HepG2 (cell line): ENCODE measurements at regions not wholly inside any gene's neighbourhood (a gene's known extent, or its start where the extent isn't known, plus 50 kb on each side); places are given as distances from the start of the nearest gene placed in this dataset.

ENCODE experiments used
- ATAC-seq: fragments of 200-7000 bp; cut with Tn5 transposase; 3 replicates; pipeline ENCODE4 v1.9.1; 2020; ENCODE audit warnings: mild to moderate bottlenecking, moderate library complexity
- BruUV-seq: library from RNA; stranded (reverse); fragments of 400-500 nt; replicated peaks from 2 replicates; lab custom pipeline; 2021; lab: Mats Ljungman, UMichigan
- CTCF ChIA-PET: fragments of 300-600 bp; formaldehyde crosslinking; extraction: SDS; loops from one replicate; lab custom pipeline; 2021; ENCODE audit warnings: low total read pairs, inconsistent platforms, low intra/inter-chr PET ratio; lab: Yijun Ruan, JAX
- POLR2A ChIA-PET: fragments of 350-600 bp; sonication (Branson Sonifier 250); formaldehyde crosslinking; loops from one replicate; lab custom pipeline; 2020; ENCODE audit warnings: antibody characterized with exemption, inconsistent platforms; lab: Yijun Ruan, JAX
- DNase-seq: peaks from one replicate; pipeline ENCODE4 v3.0.0-alpha.2; 2015; ENCODE audit warnings: low spot score
- FAIRE-seq: peaks from 3 replicates; lab custom pipeline; 2011; peaks lifted over from hg19 to GRCh38; lab: Jason Lieb, UNC
- H2AFZ ChIP-seq: one replicate; pipeline ENCODE4 v1.6.1; 2011; ENCODE audit warnings: low read length, inconsistent platforms
- H3K27ac ChIP-seq: fragments of 300-600 bp; 3 replicates; pipeline ENCODE4 v1.8.0; 2011; ENCODE audit warnings: mixed run types, mild to moderate bottlenecking, mixed read lengths, low read length, inconsistent platforms; ENCODE audit not compliant: insufficient read depth; ENCODE audit errors: extremely low read length
- H3K27me3 ChIP-seq, 2 experiments: fragments of 200-600 bp in 1 of 2; 2 replicates in 1 of 2; 3 replicates in 1 of 2; pipeline versions ENCODE4 v1.6.0 to v1.8.0; 2011; ENCODE audit warnings: low read length in 2 of 2, mild to moderate bottlenecking in 2 of 2, moderate library complexity in 2 of 2, inconsistent platforms in 1 of 2; ENCODE audit not compliant: insufficient read depth in 2 of 2, control insufficient read depth in 1 of 2
- H3K36me3 ChIP-seq, 2 experiments: fragments of 200-600 bp in 1 of 2; replicated peaks in 1 of 2; 2 replicates in 1 of 2; 3 replicates in 1 of 2; pipeline versions ENCODE4 v1.5.1 to v1.8.0; 2011; ENCODE audit warnings: low read length in 2 of 2, inconsistent platforms in 1 of 2; ENCODE audit not compliant: insufficient read depth in 2 of 2, control insufficient read depth in 1 of 2
- H3K4me1 ChIP-seq: 2 replicates; pipeline ENCODE4 v1.5.1; 2012; ENCODE audit warnings: low read length, inconsistent platforms; ENCODE audit not compliant: insufficient read depth
- H3K4me2 ChIP-seq: 2 replicates; pipeline ENCODE4 v1.6.0; 2011; ENCODE audit warnings: low read depth, low read length, inconsistent platforms
- H3K4me3 ChIP-seq, 3 experiments: fragments of 200-600 bp in 1 of 3; sonication (generic), shearing (Covaris generic) in 1 of 3; replicated peaks in 1 of 3; 2 replicates each; pipeline ENCODE4 v1.5.1; 2011 to 2016; ENCODE audit warnings: low read length in 3 of 3, inconsistent platforms in 2 of 3, low read depth in 2 of 3, mild to moderate bottlenecking in 2 of 3, control low read depth in 1 of 3, mixed read lengths in 1 of 3; ENCODE audit not compliant: insufficient read depth in 1 of 3
- H3K79me2 ChIP-seq: one replicate; pipeline ENCODE4 v1.6.1; 2011; ENCODE audit warnings: low read length, inconsistent platforms; ENCODE audit not compliant: insufficient read depth
- H3K9ac ChIP-seq: 2 replicates; pipeline ENCODE4 v1.6.0; 2011; ENCODE audit warnings: mild to moderate bottlenecking, low read depth, low read length, inconsistent platforms; ENCODE audit not compliant: insufficient read depth
- H3K9me3 ChIP-seq: 2 replicates; pipeline ENCODE4 v1.5.1; 2012; ENCODE audit warnings: mild to moderate bottlenecking, low read length
- H4K20me1 ChIP-seq: 2 replicates; pipeline ENCODE4 v1.6.0; 2011; ENCODE audit warnings: inconsistent platforms, mild to moderate bottlenecking, low read length, moderate library complexity; ENCODE audit not compliant: insufficient read depth
- ATF7-NPFF ChIP-seq: sonication (generic); formaldehyde crosslinking; IDR thresholded peaks from 2 replicates; pipeline ENCODE4 v1.8.1; 2023; ENCODE audit warnings: mild to moderate bottlenecking, low read depth, missing genetic modification reagents, moderate library complexity
- CCAR2 ChIP-seq: fragments of 200-400 bp; formaldehyde crosslinking; optimal IDR thresholded peaks from 2 replicates; pipeline ENCODE3; 2018; ENCODE audit warnings: low read depth, mild to moderate bottlenecking, low read length, moderate library complexity
- CENPT ChIP-seq: sonication (generic); formaldehyde crosslinking; IDR thresholded peaks from 2 replicates; pipeline ENCODE4 v1.8.0; 2022; ENCODE audit warnings: low read depth, mild to moderate bottlenecking, moderate library complexity, missing genetic modification reagents
- FOXO1 ChIP-seq: sonication (generic); formaldehyde crosslinking; IDR thresholded peaks from 2 replicates; pipeline ENCODE4 v1.4.0; 2020; ENCODE audit warnings: missing genetic modification reagents
- HMG20B ChIP-seq: conservative IDR thresholded peaks from 2 replicates; pipeline ENCODE4 v1.6.1; 2016; ENCODE audit warnings: missing genetic modification reagents, missing compliant biosample characterization
- MIER2 ChIP-seq: IDR thresholded peaks from 2 replicates; pipeline ENCODE4 v1.6.1; 2016; ENCODE audit warnings: missing biosample characterization, missing genetic modification reagents
- PCBP1 ChIP-seq: fragments of 200-400 bp; formaldehyde crosslinking; IDR thresholded peaks from 2 replicates; pipeline ENCODE4 v1.6.1; 2017; ENCODE audit warnings: mild to moderate bottlenecking, low read depth, low read length, borderline replicate concordance
- TARDBP ChIP-seq: sonication (generic); formaldehyde crosslinking; IDR thresholded peaks from 2 replicates; pipeline ENCODE4 v1.8.0; 2022; ENCODE audit warnings: mild to moderate bottlenecking, missing genetic modification reagents
- YEATS2 ChIP-seq: sonication (generic); formaldehyde crosslinking; IDR thresholded peaks from 2 replicates; pipeline ENCODE4 v1.4.0; 2020; ENCODE audit warnings: missing genetic modification reagents, borderline replicate concordance
- YEATS4 ChIP-seq: sonication (generic); formaldehyde crosslinking; IDR thresholded peaks from 2 replicates; pipeline ENCODE4 v1.4.0; 2020; ENCODE audit warnings: missing genetic modification reagents, borderline replicate concordance
- ZNF577 ChIP-seq: sonication (generic); formaldehyde crosslinking; IDR thresholded peaks from 2 replicates; pipeline ENCODE4 v1.4.0; 2020; ENCODE audit warnings: mild to moderate bottlenecking, low read depth, missing genetic modification reagents, borderline replicate concordance
- ZNF749 ChIP-seq: sonication (generic); formaldehyde crosslinking; IDR thresholded peaks from 2 replicates; pipeline ENCODE4 v1.8.0; 2022; ENCODE audit warnings: mild to moderate bottlenecking, missing genetic modification reagents, moderate library complexity, borderline replicate concordance
- WGBS: methylation state at CpG from one replicate; pipeline ENCODE4 v1.1.6; 2017; ENCODE audit warnings: low lambda C conversion rate; 5-methylcytosine and 5-hydroxymethylcytosine counted together
- in situ Hi-C: cut with HindIII; loops from 2 replicates; pipeline ENCODE4 v1.10.0; 2017; ENCODE audit warnings: low pct_unique_long_range_greater_than_20kb; ENCODE audit not compliant: extremely low pct_ligation_motif_present
- intact Hi-C: fragments of 100-400 bp; cut with micrococcal nuclease; formaldehyde crosslinking; loops from one replicate; pipeline ENCODE4 v1.10.0; 2022; ENCODE audit not compliant: unreplicated experiment
- TF ChIP-seq, protein P1 (sequence below): sonication (generic); formaldehyde crosslinking; IDR thresholded peaks from 2 replicates; pipeline ENCODE4 v1.4.0; 2020; ENCODE audit warnings: low read depth, mild to moderate bottlenecking, missing genetic modification reagents

GRCh38 chr19:34018546-34018945 is 153.8 kb upstream of the LSM14A start (continued):
- no peak for TF ChIP-seq PCBP1
- TF ChIP-seq, all 625 proteins: peak for 0

GRCh38 chr19:34023381-34023780 is 148.9 kb upstream of the LSM14A start:
- Histone ChIP-seq H3K9ac (no peak overlapping the region), H3K4me1 (no peaks in the 10 kb centered on the region), H3K9me3 (peaks cover 20% of the 10 kb centered on the region), H3K27ac (no peak overlapping the region), H4K20me1 (no peaks in the 10 kb centered on the region), H2AFZ (no peak overlapping the region), H3K4me2 (no peak overlapping the region), H3K36me3 (no peaks in the 10 kb centered on the region), H3K79me2 (no peaks in the 10 kb centered on the region), H3K27me3 (peaks cover 0 to 12% of the 10 kb centered on the region in 2 experiments; a peak in 2 of 5 replicates), H3K4me3 (no peak overlapping the region)
- ChIA-PET POLR2A (no interaction called here), CTCF (no interaction called here)
- FAIRE-seq (no peak), ATAC-seq (no peak), DNase-seq (no peak)
- TF ChIP-seq FOXO1 (no peak), ZNF577 (CRISPR knock-in tag) (no peak), YEATS4 (CRISPR knock-in tag) (no peak), MIER2 (CRISPR knock-in tag) (no peak), CCAR2 (no peak)
- TF ChIP-seq, protein P1, sequence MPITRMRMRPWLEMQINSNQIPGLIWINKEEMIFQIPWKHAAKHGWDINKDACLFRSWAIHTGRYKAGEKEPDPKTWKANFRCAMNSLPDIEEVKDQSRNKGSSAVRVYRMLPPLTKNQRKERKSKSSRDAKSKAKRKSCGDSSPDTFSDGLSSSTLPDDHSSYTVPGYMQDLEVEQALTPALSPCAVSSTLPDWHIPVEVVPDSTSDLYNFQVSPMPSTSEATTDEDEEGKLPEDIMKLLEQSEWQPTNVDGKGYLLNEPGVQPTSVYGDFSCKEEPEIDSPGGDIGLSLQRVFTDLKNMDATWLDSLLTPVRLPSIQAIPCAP (CRISPR knock-in tag), result no peak
- 3% methylated on average over 5 of the region's 5 CpGs for WGBS
- in situ Hi-C loops, result no loop called here
- intact Hi-C loops, result no loop called here
- no TSS peak for BruUV-seq

DNA sequence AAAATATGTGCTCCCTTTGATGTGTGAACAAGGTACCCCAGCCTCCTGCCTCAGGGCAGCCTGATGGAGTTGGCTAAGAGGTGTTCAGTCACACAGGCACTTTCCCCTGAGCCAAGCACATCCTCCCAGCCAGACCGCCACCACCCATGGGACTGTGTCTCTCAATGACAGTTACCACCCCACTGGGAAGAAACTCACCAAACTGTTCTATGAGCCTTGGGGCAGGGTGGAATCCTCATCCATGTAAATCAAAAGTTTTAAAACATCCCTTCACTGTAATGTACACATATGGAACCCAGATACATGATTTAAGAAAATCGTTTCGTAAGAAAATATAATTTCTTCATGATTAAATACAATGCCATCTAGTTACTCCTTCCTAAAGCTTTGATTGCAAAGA is 138.4 kb upstream of the LSM14A start:
- H3K4me1 ChIP-seq, result no peaks in the 10 kb centered on the region
- no peak overlapping the region for H2AFZ ChIP-seq
- DNase-seq (no peak), ATAC-seq (no peak), FAIRE-seq (no peak)
- intact Hi-C loops (no loop called here), in situ Hi-C loops (no loop called here)
- BruUV-seq, result no TSS peak
- no peaks in the 10 kb centered on the region for H3K79me2 ChIP-seq
- ChIA-PET POLR2A (no interaction called here), CTCF (no interaction called here)
- H3K9ac ChIP-seq, result no peak overlapping the region
- H3K4me3 ChIP-seq, result no peak overlapping the region
- H3K27ac ChIP-seq, result no peak overlapping the region
- no peaks in the 10 kb centered on the region for H3K9me3 ChIP-seq
- 24% methylated on average over 2 of the region's 3 CpGs for WGBS
- no peaks in the 10 kb centered on the region for H3K36me3 ChIP-seq
- H4K20me1 ChIP-seq, result no peaks in the 10 kb centered on the region
- H3K27me3 ChIP-seq, result peaks cover 0 to 1% of the 10 kb centered on the region in 2 experiments; a peak in 2 of 5 replicates
- H3K4me2 ChIP-seq, result no peak overlapping the region
- TF ChIP-seq ZNF749 (no peak), YEATS2 (no peak), ATF7-NPFF (CRISPR knock-in tag) (no peak), HMG20B (no peak), CENPT (CRISPR knock-in tag) (no peak), TARDBP (CRISPR knock-in tag) (no peak)
